CD4-positive, alpha-beta T cell treated with Interleukin-4 for 1 hour (primary cell): ENCODE measurements at regions not wholly inside any gene's neighbourhood (a gene's known extent, or its start where the extent isn't known, plus 50 kb on each side); places are given as distances from the start of the nearest gene placed in this dataset.

Experiments used
- DNase-seq, 2 donors: peaks; one replicate each; pipeline ENCODE4 v3.0.0-alpha.2; 2020 to 2022

GRCh38 chr16:63292036-63292435 lies 1255.8 kb upstream of the CDH8 start:
- DNase-seq: no peak

GRCh38 chr16:63289834-63290460 lies 1253.7 kb upstream of the CDH8 start:
- no peak for DNase-seq

DNA sequence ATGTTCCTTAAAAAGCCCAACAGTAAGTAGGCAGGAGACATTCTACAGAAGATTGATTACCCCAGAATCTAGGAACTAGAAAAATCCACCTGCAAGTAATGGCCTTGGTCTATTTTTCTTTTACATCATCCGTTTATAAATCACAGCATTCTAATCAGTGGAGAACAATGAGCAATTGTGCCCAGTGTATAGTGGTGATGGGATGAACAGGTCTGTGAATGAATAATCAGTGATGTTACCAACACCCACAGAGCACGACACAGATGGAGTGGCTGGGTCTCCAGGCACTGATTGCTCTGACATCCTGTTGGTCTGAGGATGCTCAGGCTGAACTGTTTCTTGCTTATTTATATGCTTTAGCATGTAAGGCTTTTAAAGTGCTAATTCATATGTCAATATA lies 1251.2 kb upstream of the CDH8 start:
- DNase-seq: no peak

DNA sequence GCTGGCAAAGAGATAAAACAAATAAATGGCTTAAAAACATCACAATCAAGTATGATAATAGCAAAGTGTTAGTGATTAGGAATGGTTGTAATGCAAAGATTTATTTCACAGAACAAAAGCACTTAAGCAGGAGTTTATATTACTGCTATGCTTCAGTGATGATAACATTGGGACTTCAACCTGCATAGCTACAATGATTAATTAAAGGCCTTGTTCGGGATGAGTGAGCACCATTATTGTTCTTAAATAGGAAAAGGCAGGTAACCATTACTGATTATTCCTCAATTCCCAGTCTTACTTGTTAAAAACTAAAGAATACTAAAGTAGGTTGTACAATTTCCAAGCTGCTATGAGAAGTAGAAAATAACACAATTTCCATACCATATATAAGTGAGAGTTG lies 1247.5 kb upstream of the CDH8 start:
- no peak for DNase-seq

- no peak for DNase-seq
Observed at GRCh38 chr16:63244631-63245030, 1208.4 kb upstream of the CDH8 start.

DNA sequence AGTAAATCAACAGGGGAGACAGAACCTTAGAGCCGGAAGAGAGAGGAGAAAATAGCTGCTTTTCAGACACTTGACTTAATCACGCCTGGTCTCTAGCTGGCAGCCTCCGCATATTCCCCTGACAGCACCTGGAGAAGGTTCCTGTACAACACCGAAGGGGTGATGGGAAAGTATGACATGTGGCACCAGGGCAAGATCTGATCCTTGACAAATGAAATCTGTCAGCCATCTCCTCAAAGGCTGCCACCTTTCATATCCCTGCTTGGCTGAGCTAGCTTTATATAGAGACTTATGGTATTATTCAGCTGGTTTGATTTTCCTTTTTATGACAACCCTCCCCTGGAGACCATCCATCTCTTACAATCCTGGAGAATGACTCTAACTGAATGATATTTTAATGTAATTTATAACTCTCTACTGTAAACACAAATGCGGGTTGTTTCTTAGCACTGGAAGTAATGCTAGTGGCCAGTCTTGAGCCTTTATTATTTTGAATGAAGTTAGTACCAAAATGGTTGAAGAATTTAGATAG lies 1205.3 kb upstream of the CDH8 start:
- DNase-seq: no peak

GRCh38 chr16:63239065-63239570 lies 1202.9 kb upstream of the CDH8 start:
- no peak for DNase-seq

GRCh38 chr16:63230421-63231040 lies 1194.3 kb upstream of the CDH8 start:
- DNase-seq: no peak

- no peak for DNase-seq
Observed at GRCh38 chr16:63228259-63228658, 1192.0 kb upstream of the CDH8 start.

GRCh38 chr16:63223851-63224250 lies 1187.6 kb upstream of the CDH8 start:
- DNase-seq: no peak

GRCh38 chr16:63216696-63217423 lies 1180.6 kb upstream of the CDH8 start:
- no peak for DNase-seq

DNA sequence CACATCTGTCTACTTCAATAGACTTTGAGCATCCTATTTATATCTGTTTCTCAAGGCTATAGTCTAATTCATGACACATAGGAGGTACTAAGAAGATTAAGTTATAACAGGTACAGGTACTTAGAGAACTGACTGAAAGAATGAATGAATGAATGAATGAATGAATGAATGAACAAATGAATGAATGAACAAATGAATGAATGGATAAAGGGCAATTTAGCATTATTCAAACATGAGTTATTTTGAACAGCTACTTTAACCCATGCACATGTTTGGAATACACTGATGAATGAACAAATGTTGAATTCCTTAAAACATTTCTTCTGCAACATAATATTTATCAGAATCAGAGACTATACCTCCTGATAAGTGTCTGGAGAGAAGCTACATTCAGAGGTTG lies 1165.6 kb upstream of the CDH8 start:
- no peak for DNase-seq

DNA sequence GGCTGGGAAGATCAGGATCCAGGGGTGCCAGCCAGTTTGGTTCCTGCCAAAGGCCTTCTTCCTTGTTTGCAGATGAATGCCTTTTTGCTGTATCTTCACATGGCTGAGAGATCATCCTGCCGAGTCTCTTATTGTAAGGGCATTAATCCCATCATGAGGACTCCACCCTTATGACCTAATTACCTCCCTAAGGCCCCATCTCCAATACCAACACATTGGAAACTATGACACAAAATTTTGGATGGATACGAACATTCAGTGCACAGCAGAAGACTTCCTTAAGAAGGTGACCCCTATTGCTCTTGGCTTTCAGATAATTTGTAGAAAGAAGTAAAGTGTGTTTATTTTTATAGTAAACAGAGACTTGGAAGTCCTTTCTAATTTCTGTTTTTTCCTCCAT lies 1164.7 kb upstream of the CDH8 start:
- DNase-seq: no peak

- DNase-seq: no peak
Observed at GRCh38 chr16:63195336-63195735, 1159.1 kb upstream of the CDH8 start.

DNA sequence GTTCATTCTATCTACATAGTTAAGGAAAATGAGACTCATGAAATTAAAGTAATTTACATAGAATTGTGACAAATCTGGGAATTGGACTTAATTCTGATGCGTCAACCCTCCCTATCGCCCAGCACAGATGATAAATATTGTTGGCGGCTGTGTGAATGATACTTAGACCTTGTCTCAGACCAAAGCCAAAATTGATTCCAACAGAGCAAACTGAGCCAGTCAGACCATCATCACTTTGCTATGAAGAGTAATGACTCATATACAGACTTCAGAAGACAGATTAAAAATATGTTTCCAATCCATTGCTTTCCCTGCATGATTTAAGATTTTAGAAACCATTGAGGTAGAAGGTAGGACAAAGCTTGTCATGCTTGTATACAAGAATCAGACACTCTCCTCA lies 1156.7 kb upstream of the CDH8 start:
- DNase-seq: no peak

- DNase-seq: no peak
Observed at GRCh38 chr16:63188086-63188771, 1152.0 kb upstream of the CDH8 start.

GRCh38 chr16:63187638-63188037 lies 1151.4 kb upstream of the CDH8 start:
- no peak for DNase-seq

- DNase-seq: no peak
Observed at GRCh38 chr16:63185235-63185780, 1149.1 kb upstream of the CDH8 start.

DNA sequence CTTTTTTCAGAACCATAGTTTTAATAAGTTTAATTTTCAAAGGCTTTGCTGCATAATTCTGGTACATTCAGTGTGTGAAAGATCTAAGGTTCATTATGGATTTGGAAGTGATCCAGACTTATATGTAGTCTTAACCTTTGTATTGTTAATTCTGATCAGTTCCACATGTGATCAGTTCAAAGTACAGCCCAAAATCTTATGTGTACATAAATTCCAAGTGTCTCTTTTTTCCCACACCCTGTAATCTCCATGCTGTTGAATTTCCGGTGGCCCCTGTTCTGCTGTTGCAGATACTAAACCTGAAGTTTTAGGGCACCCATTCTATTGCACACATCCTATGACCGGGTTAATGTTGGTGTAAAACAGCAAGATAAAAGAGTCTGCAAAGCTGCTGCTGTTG lies 1147.5 kb upstream of the CDH8 start:
- DNase-seq: no peak

- no peak for DNase-seq
Observed at GRCh38 chr16:63175313-63175712, 1139.1 kb upstream of the CDH8 start.

- DNase-seq: no peak
Observed at GRCh38 chr16:63174801-63175200, 1138.6 kb upstream of the CDH8 start.

- no peak for DNase-seq
Observed at GRCh38 chr16:63171545-63171944, 1135.3 kb upstream of the CDH8 start.

- no peak for DNase-seq
Observed at GRCh38 chr16:63169100-63169499, 1132.9 kb upstream of the CDH8 start.
